ENCODE measurements at regions not wholly inside any gene's neighbourhood (a gene's known extent, or its start where the extent isn't known, plus 50 kb on each side); places are given as distances from the start of the nearest gene placed in this dataset.
A peak's percentile ranks its signal among the peaks of the same experiment; 100 is the strongest.
"Not testable (repeated sequence)": the region's sequence is repeated elsewhere in the genome, so short reads cannot be mapped to it uniquely, and the experiment has no call there.

DNA sequence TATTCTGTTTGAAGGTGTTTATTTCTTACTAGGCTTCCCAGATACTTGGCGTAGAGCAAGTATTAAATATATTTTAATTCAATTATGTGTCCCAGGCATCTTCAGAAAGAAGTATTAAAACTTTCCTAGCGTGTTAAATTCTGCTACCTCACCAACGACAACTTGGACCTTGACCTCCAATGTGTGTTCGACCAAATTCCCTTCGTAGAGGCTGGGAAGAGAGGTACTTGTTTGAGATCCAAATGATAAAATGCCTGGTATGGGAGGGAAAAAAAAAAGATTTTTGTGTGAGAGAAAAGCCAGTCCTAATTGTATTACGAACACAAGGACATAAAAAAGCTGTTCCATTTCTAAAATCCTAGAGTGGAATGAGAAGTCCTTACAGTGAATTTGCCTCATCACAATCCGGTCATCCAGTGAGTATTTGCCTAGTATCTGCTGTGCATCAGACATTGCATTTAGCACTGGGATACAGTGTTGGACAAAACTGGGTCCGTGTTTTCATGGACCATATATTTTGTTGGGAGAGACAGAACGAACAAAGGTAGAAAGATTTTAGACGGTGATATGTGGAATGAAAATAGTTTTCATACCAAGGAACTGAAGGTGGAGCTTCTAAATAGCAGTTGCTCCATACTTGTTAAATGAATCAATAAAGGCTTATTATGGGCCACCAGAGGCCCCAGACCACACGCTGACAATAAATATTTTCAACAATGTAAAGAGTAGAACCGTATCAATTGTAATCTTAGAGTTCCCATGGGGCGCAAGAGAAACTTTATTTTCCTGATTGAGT, 103.1 kb downstream of the KIF4B start:
- DNase-seq, result no peak

DNA sequence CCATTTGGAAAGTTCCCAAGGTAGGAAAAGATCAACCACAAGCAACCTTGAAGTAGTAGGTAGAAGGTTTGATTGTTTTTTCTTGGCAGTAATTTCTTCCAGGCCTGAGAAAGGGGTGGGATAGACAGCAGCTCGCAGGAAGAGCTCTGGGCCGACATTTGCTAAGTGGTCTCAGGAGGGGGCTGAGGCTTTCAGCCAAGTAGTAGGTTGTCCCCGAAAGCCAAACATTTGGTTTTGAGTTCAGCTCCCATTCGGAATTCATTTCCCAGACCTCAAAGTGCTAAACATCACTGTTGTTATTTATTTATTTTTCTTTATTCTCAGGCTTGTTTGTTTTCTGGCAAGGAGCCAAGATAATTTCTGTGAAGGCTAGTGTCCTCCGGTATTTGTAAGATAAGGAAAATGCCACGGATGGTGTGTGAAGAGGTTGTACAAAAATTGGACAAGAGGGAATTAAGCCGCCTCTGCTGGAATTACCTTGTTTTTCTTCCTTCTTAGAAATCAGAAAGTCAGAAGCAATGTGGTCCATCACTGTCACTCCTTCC, 112.1 kb downstream of the KIF4B start:
- no peak for DNase-seq

DNA sequence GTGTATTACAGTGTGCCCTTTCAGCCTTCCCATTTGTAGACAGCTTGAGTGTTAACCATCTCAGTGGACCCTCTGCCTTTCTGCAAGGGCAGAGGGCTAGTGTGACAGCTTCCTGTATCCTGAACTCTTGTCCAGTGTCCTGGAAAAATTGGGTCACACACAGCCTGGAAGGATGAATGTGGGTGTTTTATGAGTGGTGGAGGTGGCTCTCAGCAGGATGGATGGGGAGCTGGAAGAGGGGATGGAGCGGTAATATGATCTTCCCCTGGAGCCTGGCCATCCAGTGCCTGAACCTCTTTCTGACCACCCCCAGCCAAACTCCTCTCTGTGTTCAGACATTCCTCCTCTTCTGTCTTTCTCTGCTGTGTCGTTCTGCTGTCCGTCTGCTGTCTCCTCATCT, 113.0 kb downstream of the KIF4B start:
- DNase-seq, result no peak

DNA sequence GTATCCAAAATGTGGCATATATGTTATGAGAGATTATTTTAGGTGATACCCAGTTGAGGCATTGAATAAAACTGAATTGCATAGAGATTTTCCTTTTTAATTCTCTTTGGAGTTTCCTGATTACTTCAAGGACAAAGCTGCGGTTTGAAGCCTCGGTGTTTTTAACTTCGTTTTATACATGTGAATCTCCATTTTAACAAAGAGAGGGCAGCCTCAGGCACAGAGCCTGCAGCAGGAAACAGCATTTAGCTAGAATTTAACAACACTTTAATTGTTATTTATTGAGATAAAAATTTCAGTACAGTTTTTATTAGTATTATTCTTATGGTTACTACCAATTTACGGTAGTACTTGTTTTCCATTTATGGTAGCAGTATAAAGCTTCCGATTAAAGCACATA, 114.0 kb downstream of the KIF4B start:
- no peak for DNase-seq

DNA sequence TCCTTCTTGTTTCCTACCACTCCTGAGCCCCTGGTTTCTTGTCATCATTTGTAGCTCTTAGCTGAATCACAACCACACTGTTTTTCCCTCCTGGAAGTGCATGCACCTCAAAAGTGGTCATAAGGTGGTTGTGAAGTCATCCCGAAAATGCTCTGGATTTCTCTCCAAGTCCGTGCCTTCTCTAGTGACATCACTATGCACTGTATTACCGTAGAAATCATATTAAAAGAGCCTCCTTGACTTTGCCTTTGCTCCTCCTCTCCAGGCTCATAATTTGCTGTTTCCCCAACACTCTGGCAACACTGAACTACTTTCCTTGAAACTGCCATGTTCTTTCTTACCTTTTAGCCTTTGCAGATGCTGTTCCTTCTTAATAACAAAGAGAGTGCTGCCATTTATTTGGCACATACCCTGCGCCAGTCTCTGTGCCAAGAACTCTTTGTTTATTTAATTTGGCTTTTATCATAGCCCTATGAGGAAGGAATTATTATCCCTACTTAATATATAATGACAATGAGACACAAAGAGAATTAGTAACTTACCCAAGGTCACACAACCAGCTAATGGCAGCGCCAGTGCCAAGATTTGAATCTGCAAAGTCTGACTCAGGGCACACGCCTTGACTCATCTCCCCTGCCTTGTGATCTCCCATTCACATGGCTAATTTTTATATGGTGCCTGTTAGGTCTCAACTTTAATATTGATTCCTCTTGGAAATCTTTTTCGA, 115.4 kb downstream of the KIF4B start:
- no peak for DNase-seq

DNA sequence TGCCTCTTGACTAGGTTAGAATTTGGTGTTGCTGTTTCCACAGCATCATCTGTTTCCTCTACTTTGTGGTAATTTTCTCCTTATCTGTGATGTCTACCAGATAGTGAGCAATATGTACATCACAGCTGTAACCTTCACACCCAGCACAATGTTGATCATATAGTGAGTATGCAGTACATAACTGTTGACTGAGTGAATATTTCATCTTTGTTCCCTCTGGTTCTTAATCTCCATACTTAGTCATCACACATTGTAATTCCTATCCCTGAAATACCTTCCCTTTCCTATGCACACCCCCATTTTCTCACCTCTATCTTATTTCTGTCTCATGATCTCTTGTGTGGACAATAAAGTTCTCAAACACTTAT, 115.9 kb downstream of the KIF4B start:
- no peak for DNase-seq

DNA sequence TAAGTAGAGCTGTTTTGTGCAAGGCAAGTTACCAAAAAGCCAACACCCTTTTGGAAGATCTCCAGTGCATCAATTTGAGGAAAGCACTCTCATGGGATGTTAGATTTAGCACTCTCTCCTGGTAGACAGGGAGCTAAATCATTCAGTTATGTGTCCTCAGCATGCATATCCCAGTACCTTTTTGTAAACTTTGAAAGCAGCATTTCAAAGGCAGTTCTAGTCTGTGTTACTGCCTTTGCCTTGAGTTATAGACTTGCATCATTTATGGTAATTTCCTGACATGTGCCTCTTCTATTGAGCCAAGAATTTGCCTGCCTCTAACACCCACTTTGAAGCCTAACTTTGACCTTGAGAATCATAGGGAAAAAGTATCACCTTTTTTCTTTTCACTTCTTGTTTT, 120.6 kb downstream of the KIF4B start:
- no peak for DNase-seq

DNA sequence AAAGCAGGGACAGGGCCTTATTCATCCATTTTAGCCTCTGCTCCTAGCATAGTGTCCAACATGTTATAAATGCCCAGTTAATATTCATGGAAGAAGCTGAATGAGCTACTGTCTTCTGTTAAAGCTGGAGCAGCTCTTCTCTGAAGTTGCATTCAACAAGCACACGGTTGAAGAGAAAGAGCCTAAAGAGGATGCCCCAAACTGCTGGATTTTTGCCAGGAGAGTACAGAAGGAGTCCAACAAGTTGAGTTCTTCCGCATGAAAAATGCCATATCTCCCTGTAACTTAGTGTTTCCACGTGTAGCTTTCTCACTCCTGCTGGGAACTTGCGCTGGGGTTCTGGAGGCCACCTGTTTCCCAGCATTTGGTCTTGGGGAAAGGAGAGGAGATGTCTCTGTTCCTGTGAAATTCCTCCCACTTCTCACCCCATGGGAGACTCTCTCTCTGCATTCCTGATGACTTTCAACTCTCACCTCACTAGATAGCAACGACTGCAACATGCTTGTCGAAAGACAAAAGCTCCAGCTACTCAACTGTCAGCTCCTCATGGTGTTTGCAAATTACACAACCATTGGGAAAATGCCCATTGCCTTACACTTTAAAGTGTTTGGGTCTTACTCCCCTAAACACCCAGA, 122.8 kb downstream of the KIF4B start:
- no peak for DNase-seq

DNA sequence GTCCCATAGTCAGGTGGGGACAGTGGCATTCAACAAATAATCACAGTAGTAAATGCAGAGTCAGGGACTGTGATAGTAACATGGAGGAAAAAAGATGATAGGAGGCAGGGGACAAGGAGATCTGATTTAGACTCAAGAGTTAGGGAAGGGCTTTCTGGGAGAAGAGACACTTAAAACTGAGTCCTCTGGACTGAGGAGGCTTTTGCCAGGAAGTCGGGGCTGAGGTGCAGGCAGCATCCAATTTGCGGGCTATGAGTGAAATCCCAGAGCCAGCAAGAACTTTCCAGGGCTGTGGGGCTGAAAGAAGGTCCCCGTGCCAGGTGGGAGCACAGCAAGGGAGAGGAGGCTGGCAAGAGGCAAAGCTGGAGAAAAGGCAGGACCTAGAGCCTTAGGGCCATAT, 124.1 kb downstream of the KIF4B start:
- no peak for DNase-seq

DNA sequence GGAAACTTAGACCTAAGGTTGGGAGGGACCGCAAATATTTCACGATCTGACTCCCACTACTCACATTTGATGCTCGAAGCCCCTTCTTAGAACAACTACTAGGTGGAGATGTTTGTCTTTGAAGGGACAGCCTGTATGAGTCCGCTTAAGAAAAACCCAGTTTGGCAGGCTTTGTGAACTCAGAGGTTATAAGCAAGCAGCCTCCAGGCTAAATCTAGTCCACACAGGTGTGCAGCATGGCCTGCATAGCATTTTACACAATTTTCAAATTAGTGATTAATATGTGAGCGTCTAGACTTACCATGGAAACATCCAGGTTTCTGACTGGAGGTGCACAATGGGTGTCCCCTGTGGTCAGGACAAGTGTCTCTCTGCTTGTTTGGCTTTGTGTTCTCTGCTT, 127.1 kb downstream of the KIF4B start:
- no peak for DNase-seq

DNA sequence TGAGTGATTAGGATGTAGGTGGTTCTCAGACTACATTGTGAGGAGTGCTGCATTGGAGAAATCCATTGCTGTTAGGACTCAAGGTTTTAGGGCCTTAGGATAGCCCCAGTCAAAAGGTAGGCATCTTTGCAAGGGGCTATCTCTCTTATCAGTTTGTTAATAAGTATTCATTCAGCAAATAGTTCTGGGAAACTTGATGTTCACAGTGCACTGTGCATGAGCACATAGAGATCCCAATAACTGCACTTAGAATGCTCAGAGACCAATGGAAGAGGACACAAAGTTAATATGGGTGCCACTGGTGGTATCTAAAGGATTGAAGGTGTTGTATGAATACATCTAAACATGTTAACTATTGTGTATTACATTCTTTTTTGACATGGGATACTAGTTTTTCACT, 131.4 kb downstream of the KIF4B start:
- no peak for DNase-seq

DNA sequence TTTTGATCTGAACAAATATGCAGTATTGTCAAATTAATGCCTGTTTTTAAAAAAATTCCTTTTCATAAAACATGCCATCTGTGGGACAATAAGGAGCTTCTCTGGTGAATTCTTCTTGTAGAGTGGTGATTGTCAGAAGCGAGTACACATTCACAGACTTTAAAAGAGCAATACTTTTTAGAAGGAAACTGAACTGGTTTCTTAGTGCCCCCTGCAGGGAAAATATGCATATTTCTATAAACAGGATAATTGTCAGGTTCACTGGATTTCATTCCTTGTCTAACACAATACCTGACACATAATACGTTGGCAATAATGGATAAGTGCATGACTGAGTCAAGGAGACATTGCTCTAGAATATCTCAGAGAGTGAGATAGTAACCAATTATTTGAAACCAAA, 133.7 kb downstream of the KIF4B start:
- DNase-seq, result no peak

DNA sequence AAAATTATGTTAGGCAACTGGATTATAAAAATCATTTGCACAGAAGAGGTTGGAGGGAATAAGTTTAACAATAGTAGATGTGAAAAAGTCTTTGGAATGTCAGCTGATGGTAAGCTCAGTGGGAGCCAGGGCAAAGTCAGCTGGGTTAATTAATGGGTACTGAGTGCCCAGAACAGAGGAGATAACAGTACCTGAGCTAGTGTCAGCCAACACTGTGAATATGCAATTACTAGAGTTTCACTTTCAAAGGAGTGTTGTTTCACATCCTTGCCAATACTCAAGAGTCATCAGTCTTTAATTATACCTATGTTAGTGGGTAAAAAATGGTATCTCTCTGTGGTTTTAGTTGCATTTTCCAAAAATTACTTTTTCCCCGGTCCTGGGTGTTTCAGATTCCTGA, 135.1 kb downstream of the KIF4B start:
- DNase-seq, result no peak

DNA sequence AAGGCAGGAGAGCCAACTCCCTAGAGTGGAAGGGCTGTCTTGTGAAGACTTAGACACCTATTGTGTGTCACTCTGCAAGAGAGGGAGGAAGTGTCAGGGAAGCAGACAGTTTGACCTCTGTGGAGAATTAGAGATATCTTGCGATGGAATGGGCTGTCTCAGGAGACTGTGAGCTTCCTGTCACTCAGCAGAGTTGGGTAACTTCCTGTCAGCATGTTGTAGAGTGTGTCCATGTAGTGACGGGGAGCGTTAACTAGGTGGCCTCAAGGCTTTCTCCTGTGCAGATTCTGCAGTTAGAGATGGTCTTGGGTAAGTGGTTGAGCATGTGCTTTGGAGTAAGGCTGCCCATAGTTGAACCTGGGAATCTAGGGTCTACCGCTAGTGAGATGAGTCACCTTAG, 136.5 kb downstream of the KIF4B start:
- no peak for DNase-seq

DNA sequence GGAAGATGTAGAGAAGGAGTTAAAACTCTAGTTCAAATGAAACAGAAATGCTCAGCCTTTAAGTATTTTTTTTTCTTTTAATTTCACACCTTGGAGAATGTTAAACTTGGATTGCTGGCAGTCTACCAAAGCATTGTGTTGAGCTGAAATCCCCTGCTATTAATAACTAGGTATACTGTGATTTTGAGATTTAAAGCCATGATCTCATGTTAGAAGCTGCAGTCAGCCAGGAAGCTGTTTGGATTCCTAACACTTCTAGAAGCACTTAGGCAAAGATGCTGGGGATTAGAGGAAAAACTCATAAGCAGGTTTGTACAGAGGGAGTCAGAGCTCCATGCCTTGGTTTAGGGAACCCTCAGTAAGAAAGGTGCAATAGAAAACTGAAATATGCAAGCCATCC, 141.4 kb downstream of the KIF4B start:
- no peak for DNase-seq

DNA sequence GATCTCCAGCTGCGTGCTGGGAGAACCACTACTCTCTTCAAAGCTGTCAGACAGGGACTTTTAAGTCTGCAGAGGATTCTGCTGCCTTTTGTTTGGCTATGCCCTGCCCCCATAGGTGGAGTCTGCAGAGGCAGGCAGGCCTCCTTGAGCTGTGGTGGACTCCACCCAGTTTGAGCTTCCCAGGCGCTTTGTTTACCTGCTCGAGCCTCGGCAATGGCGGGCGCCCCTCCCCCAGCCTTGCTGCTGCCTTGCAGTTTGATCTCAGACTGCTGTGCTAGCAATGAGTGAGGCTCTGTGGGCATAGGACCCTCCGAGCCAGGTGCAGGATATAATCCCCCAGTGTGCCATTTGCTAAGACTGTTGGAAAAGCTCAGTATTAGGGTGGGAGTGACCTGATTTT, 149.5 kb downstream of the KIF4B start:
- DNase-seq, result not testable (repeated sequence)

DNA sequence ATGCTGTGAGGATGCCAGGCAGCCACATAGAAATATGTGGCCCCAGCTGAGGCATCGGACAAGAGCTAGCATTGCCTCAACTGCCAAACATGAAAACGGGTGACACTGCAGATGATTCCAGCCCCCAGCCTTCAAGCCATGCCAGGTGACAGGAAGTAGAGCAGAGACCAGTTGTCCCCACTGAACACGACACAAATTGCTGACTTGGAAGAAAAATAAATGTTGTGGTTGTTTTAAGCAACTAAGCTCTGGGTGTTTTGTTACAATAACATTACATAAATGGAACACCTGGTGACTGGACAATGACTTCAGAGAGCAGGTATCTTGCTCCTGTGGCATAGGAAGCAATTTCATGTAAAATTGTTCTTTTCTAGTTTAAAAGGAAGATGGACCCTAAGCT, 154.2 kb downstream of the KIF4B start:
- DNase-seq, result no peak

DNA sequence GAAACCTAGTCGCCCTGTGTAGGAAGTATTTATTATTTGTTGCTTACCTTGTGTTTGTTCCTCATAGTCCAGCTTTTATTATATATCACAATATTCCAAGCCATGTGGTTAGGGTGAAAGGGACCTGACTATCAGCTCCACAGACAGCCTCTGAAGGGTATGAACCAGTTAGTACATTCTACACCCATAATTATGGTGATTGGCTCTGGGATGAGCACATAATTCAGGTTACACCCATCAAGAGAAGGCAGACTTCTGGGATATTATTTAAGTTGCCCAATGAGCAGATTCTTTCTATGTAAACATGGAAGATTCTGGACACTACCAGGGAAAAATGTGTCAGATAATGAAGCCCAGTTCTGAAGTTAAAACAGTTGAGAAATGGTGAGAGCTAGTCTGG, 168.0 kb downstream of the KIF4B start:
- no peak for DNase-seq

DNA sequence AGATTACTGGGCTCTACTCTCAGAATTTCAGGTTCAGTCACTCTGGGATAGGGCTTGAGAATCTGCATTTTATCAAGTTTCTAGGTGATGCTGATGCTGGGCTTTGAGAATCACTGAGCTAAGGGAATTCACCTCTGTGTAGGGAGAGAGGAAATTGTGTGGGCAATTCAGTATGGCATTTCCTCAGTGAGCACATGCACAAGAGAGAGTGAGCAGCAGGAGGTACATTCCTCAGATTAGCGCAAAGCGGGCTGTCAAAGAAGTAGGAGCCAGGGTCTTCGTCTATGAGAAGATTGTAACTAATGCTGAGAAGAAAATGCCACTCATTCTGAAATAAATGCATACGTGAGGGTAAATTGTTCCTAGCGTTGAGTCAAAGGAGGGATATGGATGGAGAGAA, 175.9 kb downstream of the KIF4B start:
- no peak for DNase-seq

DNA sequence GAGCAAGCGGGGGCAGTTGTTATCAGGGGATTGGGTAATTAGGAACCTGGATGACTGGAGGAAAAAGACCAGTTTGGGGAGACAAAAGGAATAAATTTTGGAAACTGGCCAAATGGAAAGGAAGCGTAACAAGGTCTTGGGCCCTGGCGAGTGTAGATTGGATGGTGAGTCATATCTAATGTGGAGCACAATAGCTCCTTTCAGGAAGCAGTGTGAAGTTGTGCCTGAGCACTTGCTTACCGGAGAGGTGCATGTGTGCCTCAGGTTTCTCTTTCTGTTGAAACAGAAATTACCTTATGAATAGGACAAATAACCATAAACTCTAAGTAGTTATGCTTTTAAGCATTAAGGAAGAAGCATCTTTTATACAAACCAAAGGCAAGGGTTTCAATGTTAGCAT, 176.4 kb downstream of the KIF4B start:
- DNase-seq, result peak; percentile 29

DNA sequence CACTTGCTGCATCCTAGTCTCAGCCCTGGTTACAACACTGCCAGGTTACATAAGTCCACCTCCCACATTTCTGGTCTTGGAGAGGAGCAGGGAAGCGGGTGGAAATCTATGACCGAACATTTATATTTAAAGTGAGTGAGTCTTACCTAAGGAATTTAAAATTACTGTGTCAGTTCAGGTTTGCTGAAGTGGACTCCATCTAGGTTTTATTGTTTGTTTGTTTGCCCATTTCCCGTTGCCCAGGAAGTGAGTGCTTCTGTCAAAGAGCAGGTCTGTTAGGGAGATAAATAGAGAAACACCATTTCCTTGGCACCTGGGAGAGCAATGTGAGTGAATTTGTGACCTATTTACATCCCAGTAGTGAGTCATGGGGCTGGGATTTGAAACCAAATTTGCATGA, 179.5 kb downstream of the KIF4B start:
- peak; percentile 69 for DNase-seq

DNA sequence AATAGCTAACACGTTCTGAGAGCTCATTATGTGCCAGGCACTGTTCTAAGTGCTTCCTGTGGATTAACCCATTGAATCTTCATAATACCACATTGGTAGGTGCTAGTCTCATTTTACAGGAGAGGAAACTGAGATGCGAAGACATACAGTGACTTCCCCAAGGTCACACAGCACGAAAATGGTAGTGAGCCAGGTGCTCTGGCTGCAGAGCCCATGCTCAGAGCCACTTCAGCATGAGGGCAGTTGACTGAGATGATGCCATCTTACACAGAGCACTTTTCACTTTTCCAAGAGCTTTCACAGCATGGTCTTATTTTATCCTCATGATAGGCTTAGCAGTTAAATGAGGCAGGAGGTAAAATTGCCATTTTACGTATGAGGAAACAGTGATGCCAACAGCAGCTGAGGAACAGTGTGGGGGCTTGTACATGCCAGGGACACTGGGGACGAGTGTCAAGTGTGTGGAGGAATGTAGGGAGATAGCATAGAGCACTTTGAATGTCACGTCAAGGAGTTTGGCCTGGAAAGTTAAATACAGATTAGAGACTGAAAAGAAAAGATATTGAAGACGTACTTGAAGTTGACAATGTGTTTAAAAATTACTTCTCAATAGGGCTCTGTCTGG, 180.0 kb downstream of the KIF4B start:
- DNase-seq, result no peak

DNA sequence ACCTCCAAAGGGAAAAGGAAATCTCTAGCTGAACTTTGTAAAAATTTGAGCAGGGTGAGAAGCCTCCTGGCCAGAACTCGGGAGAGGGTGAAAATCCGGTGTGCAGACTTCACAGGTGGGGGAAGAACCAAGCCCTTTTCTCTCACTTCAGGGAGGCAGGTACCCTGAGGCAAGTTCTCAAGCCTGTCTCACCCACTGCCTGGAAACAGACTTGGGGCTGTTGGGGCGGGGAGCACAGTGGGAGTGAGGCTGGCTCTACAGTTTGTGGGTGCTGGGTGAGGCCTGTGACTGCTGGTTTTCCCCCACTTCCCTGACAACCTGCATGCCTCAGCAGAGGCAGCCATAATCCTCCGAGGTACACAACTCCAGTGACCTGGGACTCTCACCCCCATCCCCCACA, 187.1 kb downstream of the KIF4B start:
- DNase-seq, result no peak

DNA sequence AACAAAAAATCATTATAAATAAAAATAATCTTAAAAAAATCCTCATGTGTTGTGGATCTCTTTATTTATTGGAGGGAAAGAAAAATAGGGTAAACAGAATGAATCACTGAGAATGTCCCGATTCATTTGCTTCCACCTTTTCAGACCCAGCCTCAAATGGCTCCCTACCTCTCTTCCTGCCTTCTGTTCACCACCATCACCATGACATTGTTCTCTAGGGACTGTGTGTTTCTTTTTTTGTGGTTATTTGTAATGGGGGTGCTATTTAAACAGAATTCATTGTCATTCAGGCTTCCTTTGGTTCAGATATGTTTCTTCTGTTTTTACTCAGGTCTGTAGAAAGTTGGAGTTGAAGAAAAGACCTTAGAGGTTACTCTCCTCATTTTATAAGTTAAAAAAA, 198.2 kb downstream of the KIF4B start:
- DNase-seq, result no peak

Data from NCI-H774 (cell line).